GM19239 (cell line): ENCODE measurements at regions not wholly inside any gene's neighbourhood (a gene's known extent, or its start where the extent isn't known, plus 50 kb on each side); places are given as distances from the start of the nearest gene placed in this dataset.

Experiments
- DNase-seq: peaks from one replicate; pipeline ENCODE4 v3.0.0; 2011; ENCODE audit warnings: low spot score; ENCODE audit not compliant: insufficient read length
- FAIRE-seq: peaks from 2 replicates; lab custom pipeline; 2011; peaks lifted over from hg19 to GRCh38; lab: Jason Lieb, UNC

DNA sequence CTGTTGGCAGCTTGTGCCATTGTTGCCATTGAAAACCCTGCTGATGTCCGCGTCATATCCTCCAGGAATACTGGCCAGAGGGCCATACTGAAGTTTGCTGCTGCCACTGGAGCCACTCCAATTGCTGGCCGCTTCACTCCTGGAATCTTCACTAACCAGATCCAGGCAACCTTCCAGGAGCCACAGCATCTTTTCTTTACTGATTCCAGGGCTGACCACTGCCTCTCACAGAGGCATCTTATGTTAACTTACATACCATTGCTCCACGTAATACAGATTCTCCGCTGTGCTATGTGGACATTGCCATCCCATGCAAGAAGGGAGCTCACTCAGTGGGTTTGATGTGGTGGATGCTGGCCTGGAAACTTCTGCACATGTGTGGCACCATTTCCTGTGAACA lies 221.8 kb upstream of the FAM83B start:
- DNase-seq (no peak), FAIRE-seq (no peak)

- no peak for FAIRE-seq
- no peak for DNase-seq
Observed at GRCh38 chr6:54629131-54629530, 217.4 kb upstream of the FAM83B start.

DNA sequence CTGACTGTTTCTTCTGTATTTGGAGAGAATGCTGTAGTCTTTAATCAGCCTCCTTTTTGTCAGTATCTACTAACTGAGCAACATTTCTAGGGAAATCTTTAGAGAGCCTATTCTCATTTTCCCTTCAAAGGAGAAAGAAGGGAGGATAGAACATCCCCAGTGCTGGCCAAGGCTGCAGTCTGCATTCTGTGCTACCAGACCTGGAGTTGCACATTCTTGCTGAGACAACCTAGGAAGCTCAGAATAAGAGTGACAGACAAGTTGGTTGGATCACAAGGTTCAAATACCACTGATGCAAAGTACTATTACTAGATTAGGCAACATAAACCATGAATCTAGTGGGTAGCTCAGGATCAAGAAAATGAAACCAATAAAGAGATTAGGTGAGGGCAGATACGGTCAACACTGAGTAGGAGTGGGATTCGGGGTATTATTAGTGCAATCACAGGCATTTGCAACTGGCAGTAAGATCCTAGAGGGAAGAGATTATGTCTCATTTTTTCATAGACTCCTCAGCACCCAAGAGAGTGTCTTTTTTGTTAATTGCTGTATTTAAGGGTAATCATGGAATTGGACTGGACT lies 213.5 kb upstream of the FAM83B start:
- DNase-seq (no peak), FAIRE-seq (no peak)

DNA sequence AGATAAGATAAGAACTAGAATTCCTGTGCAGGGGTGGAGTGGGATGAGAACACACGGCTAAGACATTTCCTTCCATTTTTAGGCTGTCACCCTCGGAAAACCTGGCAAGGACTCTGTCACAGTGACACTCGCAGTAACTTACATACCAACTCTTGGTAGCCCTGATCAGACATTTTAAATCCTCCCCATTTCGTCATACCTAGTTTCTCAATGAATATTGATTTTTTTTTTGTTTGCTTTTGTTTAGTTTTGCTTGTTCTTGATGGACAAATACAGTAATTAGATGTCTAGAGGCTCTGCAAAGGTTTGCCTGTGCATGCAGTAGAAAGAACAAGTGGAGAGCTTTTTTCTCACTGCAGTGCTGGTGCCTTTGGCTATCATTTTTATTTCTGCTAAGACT lies 213.0 kb upstream of the FAM83B start:
- FAIRE-seq (no peak), DNase-seq (no peak)

- no peak for DNase-seq
- FAIRE-seq, result no peak
Observed at GRCh38 chr6:54640911-54641310, 205.7 kb upstream of the FAM83B start.

GRCh38 chr6:54646069-54646950 lies 200.3 kb upstream of the FAM83B start:
- FAIRE-seq (no peak), DNase-seq (no peak)

DNA sequence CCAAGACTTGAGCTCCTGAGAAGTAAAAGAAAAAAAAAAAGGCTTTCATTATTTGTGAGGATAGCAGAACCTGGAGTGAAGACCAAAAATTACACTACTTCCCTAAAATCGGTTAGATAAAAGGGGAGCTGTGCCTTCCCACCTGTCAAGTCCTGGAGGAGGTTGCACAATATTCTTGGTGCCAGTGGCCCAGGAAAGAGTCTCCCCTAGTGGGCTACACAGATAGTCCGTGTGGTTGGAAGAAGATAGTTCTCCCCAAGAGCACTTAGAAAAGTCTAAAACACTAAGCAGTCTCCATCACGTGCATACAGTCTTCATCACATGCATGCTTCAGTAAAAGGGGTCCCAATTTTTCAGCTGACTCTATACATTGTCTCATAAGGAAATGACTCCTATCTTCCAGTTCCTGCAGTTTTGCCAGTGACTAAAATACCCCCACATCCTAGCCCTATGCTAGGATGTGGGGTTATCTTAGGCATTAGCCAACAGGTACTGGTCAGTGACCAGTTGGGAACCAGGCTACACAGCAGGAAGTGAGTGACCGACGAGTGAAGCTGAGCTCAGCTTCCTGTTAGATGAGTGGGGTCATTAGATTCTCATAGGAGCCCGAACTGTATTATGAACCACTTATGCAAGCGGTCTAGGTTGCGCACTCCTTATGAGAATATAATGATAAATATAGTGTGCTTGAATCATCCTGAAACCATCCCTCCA lies 199.5 kb upstream of the FAM83B start:
- FAIRE-seq (no peak), DNase-seq (no peak)

GRCh38 chr6:54654381-54654780 lies 192.2 kb upstream of the FAM83B start:
- FAIRE-seq (no peak), DNase-seq (no peak)

- FAIRE-seq, result no peak
- no peak for DNase-seq
Observed at GRCh38 chr6:54655162-54655561, 191.4 kb upstream of the FAM83B start.

DNA sequence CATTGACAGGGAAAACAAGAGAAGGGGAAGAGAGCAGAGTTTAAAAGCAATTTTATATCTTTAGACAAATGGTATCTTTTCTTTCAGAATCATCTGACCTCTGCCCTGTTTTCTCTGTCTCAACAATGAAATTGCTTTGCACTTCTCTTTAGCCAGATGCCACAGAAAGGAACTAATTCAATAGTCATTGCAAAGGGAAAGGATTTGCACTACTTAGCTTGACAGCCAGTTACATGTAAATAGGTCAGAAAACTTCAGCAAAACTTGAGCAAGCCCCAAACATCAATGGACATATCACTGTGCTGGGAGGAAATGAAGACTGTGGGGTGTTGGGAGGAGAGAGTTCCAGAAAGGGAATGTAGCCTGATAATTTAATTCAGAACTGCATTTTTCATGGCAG lies 181.3 kb upstream of the FAM83B start:
- DNase-seq (no peak), FAIRE-seq (no peak)

DNA sequence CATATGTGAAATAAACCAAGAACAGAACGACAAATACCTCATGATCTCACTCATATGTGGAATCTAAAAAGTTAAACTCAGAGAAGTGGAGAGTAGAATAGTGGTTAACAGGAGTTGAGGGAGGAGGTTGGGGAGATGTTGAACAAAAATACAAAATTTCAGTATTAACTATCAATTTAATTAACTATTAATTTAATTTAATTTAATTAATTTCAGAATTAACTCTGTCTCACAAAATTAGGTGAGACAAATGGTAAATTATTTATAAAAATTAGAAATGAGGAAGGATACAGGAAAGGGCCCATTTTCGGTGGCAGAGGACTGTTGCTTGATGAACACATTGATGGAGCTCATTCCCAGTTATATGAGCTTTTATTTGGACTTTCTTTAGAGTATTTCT lies 166.0 kb upstream of the FAM83B start:
- no peak for DNase-seq
- no peak for FAIRE-seq

- DNase-seq (no peak), FAIRE-seq (no peak)
Observed at GRCh38 chr6:54681267-54681666, 165.3 kb upstream of the FAM83B start.

- no peak for FAIRE-seq
- no peak for DNase-seq
Observed at GRCh38 chr6:54681987-54682386, 164.6 kb upstream of the FAM83B start.

- DNase-seq (no peak), FAIRE-seq (no peak)
Observed at GRCh38 chr6:54689620-54690019, 157.0 kb upstream of the FAM83B start.

GRCh38 chr6:54690596-54690995 lies 156.0 kb upstream of the FAM83B start:
- no peak for DNase-seq
- FAIRE-seq, result no peak

DNA sequence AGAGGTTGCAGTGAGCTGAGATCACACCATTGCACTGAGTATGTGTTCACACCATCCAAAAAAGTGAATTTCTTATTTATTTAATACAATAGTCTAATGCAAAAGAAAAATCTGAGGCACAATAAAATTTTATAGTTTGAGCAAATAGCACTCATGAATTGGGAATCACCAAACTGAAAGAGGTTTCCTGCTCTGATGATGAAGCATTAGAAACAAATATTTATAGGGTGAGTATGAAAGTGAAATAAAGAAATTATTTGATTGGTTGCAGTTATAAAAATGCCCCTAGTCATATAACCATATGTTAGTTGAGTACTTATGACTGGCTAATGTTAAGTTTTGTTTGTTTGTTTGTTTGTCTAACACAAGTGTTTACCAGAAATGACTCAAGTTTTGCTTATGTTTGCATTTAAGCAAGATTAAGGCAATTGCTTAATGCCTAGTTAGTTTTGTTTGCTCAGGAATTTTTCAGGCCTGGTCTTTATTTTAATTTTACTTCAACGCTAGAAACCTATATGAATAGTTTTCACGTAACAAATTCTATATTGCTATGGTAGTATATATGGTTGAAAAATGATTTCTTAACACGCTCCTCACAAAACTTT lies 151.5 kb upstream of the FAM83B start:
- DNase-seq (no peak), FAIRE-seq (no peak)

DNA sequence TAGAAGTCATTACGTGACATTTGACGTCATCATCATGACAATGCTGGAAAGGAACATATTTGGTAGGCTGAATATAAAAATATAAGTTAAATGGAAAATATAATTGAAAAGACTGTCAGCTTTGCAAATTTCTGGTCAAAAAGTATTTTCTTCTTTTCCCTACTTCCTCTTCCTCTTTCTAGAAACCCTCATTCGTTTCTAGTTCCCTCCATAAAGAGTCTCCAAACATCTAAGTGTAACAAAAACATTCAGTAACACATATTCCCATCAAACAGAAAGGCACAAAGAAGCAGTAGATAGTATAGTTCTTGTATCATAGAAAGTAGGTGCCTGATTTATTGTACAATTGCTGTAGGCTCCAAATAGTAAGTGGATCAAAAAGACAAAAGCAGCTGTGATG lies 150.8 kb upstream of the FAM83B start:
- FAIRE-seq (no peak), DNase-seq (no peak)

GRCh38 chr6:54697424-54697823 lies 149.1 kb upstream of the FAM83B start:
- FAIRE-seq, result no peak

DNA sequence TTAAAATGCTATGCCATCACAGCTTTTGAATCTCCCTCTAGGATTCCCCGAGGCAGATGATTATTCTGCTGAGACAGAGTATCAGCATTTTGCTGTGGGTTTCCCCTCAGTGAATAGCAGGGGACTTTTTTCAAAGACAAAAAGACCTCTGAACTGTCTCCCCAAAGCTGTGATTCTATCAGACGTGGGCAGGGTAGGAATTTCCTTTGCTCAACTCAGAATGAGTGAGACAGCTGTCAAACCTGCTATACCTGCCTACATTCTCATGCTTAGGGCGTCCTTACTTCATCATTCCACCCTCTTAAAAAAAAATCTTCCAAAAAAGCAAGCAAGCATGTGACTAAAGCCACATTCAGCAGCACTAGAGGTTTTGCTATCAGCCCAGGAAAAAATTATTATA lies 147.6 kb upstream of the FAM83B start:
- DNase-seq (no peak), FAIRE-seq (no peak)

More at GRCh38 chr6:54697424-54697823, 149.1 kb upstream of the FAM83B start:
- no peak for DNase-seq

GRCh38 chr6:54700158-54700557 lies 146.4 kb upstream of the FAM83B start:
- FAIRE-seq (no peak), DNase-seq (no peak)

GRCh38 chr6:54702772-54703171 lies 143.8 kb upstream of the FAM83B start:
- DNase-seq, result no peak
- FAIRE-seq, result no peak
